ENCODE measurements at regions not wholly inside any gene's neighbourhood (a gene's known extent, or its start where the extent isn't known, plus 50 kb on each side); places are given as distances from the start of the nearest gene placed in this dataset.

- H3K9me3 ChIP-seq: no peaks in the 10 kb centered on the region
- H3K4me1 ChIP-seq (ENCODE audit: control insufficient read depth in 1 of 2, insufficient read depth in 1 of 2, low read depth in 1 of 2, low read length in 1 of 2): no peaks in the 10 kb centered on the region
- H3K4me3 ChIP-seq (ENCODE audit: low read depth in 1 of 2, low read length in 1 of 2): no peak overlapping the region
- H3K27me3 ChIP-seq: no peaks in the 10 kb centered on the region
- no peaks in the 10 kb centered on the region for H3K36me3 ChIP-seq
- H3K27ac ChIP-seq: no peak overlapping the region
- no peak for TF ChIP-seq CTCF (IDR thresholded peaks at IDR 0.05)
These were observed 56.0 kb downstream of the BMAL2 start for GRCh38 chr12:27388650-27389049.

- H3K27me3 ChIP-seq: no peaks in the 10 kb centered on the region
- TF ChIP-seq CTCF (IDR thresholded peaks at IDR 0.05): no peak
- no peaks in the 10 kb centered on the region for H3K36me3 ChIP-seq
- H3K9me3 ChIP-seq: no peaks in the 10 kb centered on the region
- H3K27ac ChIP-seq: no peak overlapping the region
- H3K4me3 ChIP-seq (ENCODE audit: low read depth in 1 of 2, low read length in 1 of 2): no peak overlapping the region
- H3K4me1 ChIP-seq (ENCODE audit: control insufficient read depth in 1 of 2, insufficient read depth in 1 of 2, low read depth in 1 of 2, low read length in 1 of 2): no peaks in the 10 kb centered on the region
These were observed 51.9 kb upstream of the SMCO2 start for GRCh38 chr12:27394676-27395075.

GRCh38 chr12:27396216-27396815 is 50.2 kb upstream of the SMCO2 start:
- no peak for TF ChIP-seq CTCF (IDR thresholded peaks at IDR 0.05)
- Histone ChIP-seq H3K27ac (no peak overlapping the region), H3K4me3 (ENCODE audit: low read depth in 1 of 2, low read length in 1 of 2) (no peak overlapping the region), H3K9me3 (no peaks in the 10 kb centered on the region), H3K4me1 (ENCODE audit: control insufficient read depth in 1 of 2, insufficient read depth in 1 of 2, low read depth in 1 of 2, low read length in 1 of 2) (no peaks in the 10 kb centered on the region), H3K27me3 (no peaks in the 10 kb centered on the region), H3K36me3 (no peaks in the 10 kb centered on the region)

Measured in neutrophil (primary cell).